ENCODE measurements at regions not wholly inside any gene's neighbourhood (a gene's known extent, or its start where the extent isn't known, plus 50 kb on each side); places are given as distances from the start of the nearest gene placed in this dataset.
"Not testable (repeated sequence)": the region's sequence is repeated elsewhere in the genome, so short reads cannot be mapped to it uniquely, and the experiment has no call there.

- DNase-seq (ENCODE audit: low read depth): not testable (repeated sequence)
Measured at GRCh38 chr11:3583476-3583875, 58.3 kb downstream of the ART5 start.

DNA sequence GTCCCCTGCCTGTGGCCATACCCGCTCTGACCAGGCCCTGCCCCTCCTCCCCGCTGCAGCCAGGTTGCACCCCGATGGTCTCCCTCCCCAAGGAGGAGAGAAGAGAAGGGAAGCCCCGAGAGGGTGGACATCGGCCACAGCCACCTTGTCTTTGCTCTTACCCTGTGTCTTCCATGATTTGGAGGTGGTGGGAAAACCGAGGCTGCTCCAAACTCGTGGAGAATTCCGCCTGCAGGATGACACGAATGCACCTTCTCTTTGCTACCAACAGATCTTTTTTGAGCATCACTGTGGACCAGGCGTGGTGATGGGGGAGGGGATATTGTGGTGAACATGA is 60.4 kb downstream of the ART5 start:
- DNase-seq (ENCODE audit: low read depth): not testable (repeated sequence)

GRCh38 chr11:3580487-3581388 is 61.1 kb downstream of the ART5 start:
- DNase-seq (ENCODE audit: low read depth): peak; percentile 54

- DNase-seq (ENCODE audit: low read depth): not testable (repeated sequence)
Measured at GRCh38 chr11:3579600-3580459, 62.0 kb downstream of the ART5 start.

DNA sequence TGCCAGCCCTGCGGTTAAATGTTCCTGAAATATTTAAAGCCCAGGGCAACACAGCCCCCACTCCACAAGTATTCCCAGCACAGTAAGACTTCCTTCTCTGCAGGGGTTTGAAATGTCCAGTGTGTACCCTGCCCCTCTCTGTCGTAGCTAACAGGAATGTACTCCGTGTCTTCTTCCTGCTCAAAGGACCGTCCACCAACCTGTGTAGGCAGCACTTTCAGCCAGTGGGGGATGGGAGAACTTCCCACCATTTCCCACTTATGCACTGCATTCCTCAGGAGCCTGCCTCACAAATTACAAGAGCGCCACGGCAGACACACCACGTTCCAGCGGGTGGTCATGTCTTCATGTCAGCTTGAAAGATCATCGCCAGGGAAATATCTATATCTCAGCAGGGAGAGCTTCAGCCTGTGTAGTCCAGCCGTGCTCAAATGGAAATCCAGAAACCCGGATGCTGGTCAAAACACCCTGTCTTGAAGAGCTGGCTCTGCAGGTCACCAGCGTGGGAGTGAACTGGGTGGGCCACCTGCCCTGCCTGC is 65.7 kb downstream of the ART5 start:
- DNase-seq (ENCODE audit: low read depth): not testable (repeated sequence)

DNA sequence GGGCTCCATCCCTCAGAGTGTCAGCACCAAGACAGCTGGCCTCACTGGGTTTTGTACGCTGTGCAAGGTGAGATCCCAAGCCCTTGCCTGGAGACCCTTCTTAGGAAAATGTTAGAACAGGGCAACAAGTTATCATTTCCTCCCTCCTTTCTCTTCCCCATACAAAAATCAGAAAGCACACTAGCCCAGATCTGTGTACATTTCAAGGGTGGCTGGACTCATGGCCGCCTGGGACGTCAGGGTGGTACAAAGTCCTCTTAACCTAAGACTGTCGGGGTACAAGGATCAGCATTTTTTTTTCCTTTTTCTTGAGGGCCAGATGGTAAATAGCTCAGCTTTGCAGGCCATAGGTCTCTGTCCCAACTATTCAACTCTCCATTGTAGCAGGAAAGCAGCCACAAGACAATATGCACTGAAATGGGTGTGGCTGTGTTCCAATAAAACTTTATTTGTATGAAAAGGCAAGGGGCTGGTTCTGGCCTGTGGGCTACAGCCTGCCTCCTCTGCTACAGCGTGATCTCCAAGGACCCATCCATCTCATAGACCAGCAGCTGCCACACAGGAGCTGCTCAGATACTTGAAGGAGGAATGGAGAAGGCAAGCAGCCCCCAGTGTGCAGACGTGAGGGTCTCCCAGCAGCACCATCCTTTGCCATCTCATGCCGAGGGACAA is 68.7 kb downstream of the ART5 start:
- not testable (repeated sequence) for DNase-seq (ENCODE audit: low read depth)

GRCh38 chr11:3571752-3572151 is 70.0 kb downstream of the ART5 start:
- DNase-seq (ENCODE audit: low read depth): not testable (repeated sequence)

GRCh38 chr11:3565838-3566237 is 76.0 kb downstream of the ART5 start:
- DNase-seq (ENCODE audit: low read depth): not testable (repeated sequence)

DNA sequence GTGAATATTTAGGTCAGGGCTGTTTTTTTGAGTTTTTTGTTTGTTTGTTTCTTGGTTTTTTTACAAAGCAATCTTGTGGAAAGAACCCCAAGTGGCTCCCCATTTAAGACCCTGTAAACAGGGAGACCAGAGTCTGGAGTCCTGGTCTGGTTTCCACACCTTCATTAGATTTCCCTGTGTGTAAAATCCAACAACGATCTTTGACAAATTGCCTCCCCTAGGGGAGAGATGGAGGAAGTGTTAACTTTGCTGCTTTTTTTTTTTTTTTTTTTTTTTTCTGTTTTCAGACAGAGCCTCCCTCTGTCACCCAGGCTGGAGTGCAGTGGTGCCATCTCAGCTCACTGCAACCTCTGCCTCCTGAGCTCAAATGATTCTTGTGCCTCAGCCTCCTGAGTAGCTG is 77.4 kb downstream of the ART5 start:
- DNase-seq (ENCODE audit: low read depth): not testable (repeated sequence)

DNA sequence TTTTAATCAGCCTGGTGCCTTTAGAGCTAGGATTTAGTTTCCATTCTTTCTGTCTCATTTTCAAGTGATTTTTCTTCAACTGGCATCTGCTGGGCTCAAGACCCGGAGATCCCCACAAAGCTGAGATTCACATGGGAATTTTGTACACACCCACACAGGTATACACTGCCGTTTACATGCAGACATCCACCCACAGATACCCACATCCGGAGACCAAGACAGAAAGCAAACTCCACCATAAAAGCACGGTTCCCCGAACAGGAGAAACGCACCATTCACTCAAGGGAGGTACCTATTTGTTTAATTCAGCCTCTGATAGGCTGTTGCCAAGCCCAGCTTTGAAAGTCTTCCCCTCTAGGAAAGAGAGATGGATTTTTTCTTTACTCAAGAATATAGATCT is 87.2 kb downstream of the ART5 start:
- DNase-seq (ENCODE audit: low read depth): not testable (repeated sequence)

DNA sequence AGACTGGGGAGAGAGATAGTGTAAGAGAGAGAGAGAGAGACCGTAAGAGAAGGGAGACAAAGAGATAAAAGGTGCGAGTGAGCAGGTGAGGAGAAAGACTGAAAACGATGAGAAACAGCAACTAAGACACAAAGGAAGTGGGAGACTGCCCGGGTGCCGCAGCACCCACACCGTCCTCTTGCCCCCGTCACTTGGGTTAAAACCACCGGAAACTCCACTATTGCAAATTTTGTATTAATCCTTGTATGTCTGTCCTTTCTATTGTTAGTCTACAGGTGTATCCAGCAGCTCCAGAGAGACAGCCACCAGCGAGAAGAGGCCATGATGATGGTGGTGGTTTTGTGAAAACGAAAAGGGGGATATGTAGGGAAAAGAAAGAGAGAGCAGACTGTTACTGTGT is 96.8 kb downstream of the ART5 start:
- DNase-seq (ENCODE audit: low read depth): not testable (repeated sequence)

- DNase-seq (ENCODE audit: low read depth): not testable (repeated sequence)
Measured at GRCh38 chr11:3538220-3538619, 103.6 kb downstream of the ART5 start.

DNA sequence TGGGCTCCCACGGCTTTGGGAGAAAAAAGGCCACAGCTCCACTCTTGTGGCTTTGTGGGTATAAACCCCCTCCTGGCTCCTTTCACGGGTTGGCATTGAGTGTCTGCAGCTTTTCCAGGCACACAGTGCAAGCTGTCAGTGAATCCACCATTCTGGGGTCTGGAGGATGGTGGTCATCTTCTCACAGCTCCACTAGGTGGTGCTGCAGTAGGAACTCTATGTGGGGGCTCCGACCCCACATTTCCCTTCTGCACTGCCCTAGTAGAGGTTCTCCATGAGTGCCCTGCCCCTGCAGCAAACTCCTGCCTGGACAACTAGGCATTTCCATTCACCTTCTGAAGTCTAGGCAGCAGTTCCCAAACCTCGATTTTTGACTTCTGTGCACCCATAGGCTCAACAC is 104.5 kb downstream of the ART5 start:
- DNase-seq (ENCODE audit: low read depth): not testable (repeated sequence)

DNA sequence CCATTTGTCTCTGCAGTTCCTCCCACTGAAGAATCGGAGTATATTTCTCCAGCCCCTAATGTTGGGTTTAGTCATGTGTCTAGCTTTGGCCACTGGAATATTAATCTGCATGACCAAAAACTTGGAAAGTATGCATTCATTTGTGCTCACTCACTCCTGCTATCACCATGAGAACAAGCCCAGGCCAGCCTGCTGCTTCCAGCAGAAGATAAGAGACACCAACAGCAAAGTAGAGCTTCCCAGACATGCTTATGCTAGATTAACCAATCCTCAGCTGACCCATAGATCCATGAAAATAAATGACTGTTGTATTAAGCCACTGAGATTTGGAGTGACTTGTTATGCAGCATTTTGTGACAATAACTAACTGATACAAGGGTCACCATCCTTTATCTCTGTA is 108.8 kb downstream of the ART5 start:
- DNase-seq (ENCODE audit: low read depth): not testable (repeated sequence)

DNA sequence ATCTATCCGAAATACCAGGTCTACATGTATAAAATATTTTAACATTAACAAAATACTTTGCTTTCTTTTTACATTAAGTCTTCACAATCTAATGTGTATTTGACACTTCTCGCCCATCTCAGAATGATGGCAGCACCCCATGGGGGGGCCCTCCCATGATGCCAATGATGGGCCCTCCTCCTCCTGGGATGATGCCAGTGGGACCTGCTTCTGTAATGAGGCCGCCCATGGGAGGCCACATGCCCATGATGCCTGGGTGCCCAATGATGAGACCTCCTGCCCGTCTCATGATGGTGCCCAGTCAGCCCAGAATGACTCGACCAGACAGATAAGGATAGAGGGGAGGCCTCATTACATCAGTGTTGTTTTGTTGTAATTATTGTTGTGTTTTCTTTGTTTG is 110.5 kb downstream of the ART5 start:
- DNase-seq (ENCODE audit: low read depth): not testable (repeated sequence)

- not testable (repeated sequence) for DNase-seq (ENCODE audit: low read depth)
Measured at GRCh38 chr11:3523567-3523966, 118.2 kb downstream of the ART5 start.

DNA sequence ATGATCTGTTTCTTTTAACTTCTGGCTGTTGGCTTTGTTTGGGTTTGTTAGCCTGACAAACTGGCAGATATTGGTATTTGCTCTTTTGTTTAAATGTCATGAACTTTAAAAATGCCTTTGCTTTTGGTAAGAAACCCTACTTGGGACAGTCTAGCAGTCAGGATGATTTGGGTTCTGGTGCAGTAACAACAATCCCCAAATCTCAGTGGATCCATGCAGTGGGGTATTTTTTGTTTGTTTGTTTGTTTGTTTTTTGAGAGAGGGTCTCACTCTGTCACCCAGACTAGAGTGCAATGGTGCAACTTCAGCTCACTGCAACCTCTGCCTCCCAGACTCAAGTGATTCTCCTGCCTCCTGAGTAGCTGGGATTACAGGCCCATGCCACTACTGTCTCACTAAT is 120.9 kb downstream of the ART5 start:
- not testable (repeated sequence) for DNase-seq (ENCODE audit: low read depth)

GRCh38 chr11:3519841-3520240 is 122.0 kb downstream of the ART5 start:
- not testable (repeated sequence) for DNase-seq (ENCODE audit: low read depth)

DNA sequence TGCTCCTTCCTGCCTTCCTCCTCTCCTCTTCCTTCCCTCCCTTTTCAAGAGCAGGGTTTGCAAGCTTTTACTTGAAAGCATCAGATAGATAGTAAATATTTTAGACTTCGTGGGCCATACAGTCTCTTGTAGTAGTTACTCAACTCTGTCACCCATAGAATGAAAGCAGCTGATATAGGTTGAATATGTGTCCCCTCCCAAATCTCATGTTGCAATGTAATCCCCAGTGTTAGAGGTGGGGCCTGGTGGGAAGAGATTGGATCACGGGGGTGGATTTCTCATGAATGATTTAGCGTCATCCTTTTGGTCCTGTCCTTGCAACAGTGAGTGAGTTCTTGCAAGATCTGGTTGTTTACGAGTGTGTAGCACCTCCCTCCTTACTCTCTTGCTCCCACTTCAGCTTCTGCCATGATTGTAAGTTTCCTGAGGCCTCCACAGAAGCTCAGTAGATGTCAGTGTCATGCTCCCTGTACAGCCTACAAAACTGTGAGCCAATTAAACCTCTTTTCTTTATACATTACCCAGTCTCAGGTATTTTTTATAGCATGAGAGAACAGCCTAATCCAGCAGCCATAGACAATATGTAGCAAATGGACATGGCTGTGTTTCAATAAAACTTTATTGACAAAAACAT is 124.7 kb downstream of the ART5 start:
- DNase-seq (ENCODE audit: low read depth): not testable (repeated sequence)

DNA sequence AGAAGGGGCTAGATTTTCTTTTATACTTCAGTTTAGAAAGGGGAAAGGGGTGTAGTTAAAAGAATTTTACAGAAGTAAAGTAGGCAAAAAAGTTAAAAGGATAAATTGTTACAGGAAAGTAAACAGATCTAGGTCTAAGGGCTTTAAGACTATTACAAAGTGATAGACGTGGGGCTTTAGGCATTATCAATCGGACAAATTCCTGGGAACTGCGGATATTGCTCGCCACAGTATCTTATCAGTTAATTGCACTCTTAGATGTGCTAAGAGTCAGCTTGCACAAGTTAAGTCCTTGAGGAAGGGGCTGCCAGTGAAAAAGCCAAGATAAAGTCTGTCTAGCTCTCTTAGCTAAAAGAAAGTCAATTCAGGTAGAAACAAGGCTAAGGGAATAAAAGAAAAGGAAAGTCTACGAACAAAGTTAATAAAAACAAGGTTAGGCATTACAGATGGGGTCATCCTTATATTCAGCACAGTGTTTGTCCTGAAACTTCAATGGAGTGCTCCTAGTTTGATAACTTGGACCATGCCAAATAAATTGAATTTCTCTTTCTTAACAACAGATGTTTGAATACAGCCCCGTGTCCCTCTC is 125.4 kb downstream of the ART5 start:
- not testable (repeated sequence) for DNase-seq (ENCODE audit: low read depth)
